Left colon (tissue), 2 donors: ENCODE measurements at regions not wholly inside any gene's neighbourhood (a gene's known extent, or its start where the extent isn't known, plus 50 kb on each side); places are given as distances from the start of the nearest gene placed in this dataset.
A peak's percentile ranks its signal among the peaks of the same experiment; 100 is the strongest.

ENCODE experiments used
- ATAC-seq: fragments of 200-7000 bp; cut with Tn5 transposase; one replicate; pipeline ENCODE4 v1.9.1; 2020; ENCODE audit warnings: mild to moderate bottlenecking, moderate library complexity
- DNase-seq, 2 donors: peaks; one replicate each; pipeline ENCODE4 v3.0.0-alpha.2; 2020
- intact Hi-C, 2 donors: fragments of 100-400 bp; cut with DNase I in 1 of 2; cut with micrococcal nuclease in 1 of 2; formaldehyde crosslinking; loops; one replicate each; pipeline versions ENCODE4 v1.11.2 to v1.14.0; 2022; cut with DNase I, micrococcal nuclease
- donor health status: DM: no; HTN: no; CAD: no.
- donor health status: DM: yes; HTN: yes; CAD: no.

DNA sequence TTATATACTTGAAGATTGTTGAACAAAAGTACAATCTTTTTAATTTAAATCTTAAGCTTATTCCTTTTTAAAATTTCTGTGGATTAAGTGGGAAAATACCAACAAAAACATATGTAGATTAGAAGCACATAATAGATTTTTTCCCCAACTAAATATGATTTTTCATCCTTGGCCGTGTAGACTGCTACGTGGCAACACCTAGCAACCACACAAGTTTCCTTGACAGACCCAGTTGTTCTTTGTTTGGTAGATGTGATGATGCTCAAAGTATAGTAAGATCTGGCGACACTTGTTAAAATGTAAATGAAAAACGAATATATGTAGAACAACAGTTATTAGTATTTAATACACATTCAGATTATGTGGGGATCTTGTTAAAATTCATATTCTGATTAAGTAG lies 271.0 kb upstream of the ROBO2 start:
- DNase-seq, result no peak
- intact Hi-C loops, result no loop called here
- ATAC-seq, result no peak

DNA sequence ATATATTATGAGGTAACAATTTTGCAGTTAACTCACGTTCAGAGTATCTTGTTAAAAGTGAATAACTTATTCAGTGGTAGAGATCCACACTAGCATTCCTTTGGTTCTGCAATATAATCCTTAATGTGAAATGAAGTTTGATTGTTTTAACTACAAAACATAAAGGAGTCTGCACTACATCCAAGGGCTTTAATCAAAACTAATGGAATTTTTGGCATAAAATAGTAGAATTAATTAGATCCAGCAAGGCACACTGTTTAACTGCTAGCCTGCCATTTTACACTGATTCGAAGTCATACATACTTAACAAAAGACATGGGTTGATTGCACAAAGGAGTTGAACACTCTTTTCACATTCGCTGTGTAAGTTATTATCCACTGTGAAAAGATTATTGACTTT lies 263.0 kb upstream of the ROBO2 start:
- intact Hi-C loops, result no loop called here
- DNase-seq (no peak), ATAC-seq (no peak)

DNA sequence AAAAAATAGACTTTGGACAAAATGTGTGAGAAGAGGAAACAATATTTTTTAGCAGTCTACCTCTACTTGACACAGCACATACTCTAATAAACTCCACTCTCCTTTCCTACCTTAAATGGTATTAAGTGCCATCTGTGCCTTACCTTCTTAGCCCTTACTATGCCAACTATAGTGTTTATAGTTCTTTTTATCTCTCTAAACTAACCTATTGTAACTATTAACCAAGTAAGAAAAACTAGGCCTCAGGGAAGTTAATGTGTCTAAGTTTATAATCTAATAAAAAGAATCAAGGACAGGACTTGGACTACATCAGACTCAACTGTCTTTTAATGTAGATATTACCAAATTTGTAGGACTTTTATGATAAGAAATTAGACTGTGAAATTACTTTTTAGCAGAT lies 251.7 kb upstream of the ROBO2 start:
- peak; percentile 48 for ATAC-seq
- no peak for DNase-seq
- intact Hi-C loops, result no loop called here

DNA sequence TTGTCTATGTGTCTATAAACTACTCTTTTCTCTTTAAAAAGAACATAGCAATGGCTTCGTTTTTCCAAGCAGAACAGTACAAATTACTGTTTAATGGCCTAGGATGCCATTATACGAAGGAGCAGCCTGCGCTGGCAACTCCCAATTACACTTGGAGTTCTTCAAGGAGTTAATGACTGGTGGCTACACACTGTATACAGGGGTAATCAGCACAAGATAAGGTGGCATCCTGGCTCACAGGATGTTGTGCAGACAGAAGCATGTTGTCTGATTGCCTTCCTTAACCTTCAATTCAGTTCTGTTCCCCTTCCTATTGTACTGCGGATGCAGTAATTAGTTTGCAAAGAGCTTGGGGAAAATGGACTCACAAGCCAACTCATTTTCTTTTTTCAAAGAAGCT lies 250.7 kb upstream of the ROBO2 start:
- ATAC-seq (no peak), DNase-seq (no peak)
- intact Hi-C loops, result no loop called here

DNA sequence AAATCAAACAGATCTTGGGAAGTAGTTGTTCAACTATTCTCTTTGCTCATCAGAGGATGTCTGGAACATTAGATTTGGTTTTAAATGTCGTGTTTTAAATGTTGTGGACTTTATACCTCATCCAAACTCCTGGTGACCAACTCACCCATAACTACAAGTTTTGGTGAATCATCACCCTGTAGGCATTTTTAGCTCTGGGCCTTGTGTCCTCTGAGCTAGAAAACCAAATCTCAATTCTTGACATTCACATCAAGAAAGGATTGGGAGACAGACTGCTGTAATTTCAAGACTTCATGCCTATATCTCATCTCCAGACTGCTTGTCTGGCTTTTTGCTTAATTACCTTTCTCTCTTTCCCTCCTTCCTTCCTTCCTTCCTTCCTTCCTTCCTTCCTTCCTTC lies 228.5 kb upstream of the ROBO2 start:
- ATAC-seq (no peak), DNase-seq (no peak)
- intact Hi-C loops, result no loop called here

DNA sequence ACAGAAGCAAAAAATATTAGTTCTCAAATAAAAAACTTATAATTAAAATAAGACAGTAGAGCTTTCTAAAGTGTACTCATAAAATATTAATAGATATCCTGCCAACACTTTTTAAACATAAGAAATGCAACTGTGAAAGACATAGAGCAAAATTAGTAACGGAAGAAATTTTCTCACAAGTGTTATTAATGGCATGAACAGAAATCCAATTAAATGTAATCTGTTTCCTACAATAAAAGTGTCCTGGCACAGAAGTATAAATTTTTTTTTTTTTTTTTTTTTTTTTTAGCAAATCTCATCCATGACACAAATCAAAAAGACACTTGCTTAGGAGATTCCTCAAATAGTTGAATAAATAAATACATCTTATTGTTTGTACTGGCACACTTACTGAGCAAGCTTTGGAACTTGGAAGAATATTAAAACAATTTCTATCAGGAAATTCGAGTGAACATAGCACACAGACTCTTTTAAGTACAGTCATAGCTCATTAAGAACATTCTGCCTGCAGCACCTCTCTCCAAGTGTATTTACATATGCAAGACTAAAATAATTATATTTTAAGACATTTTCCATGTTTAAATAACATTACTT lies 227.2 kb upstream of the ROBO2 start:
- intact Hi-C loops, result no loop called here
- DNase-seq, result no peak

DNA sequence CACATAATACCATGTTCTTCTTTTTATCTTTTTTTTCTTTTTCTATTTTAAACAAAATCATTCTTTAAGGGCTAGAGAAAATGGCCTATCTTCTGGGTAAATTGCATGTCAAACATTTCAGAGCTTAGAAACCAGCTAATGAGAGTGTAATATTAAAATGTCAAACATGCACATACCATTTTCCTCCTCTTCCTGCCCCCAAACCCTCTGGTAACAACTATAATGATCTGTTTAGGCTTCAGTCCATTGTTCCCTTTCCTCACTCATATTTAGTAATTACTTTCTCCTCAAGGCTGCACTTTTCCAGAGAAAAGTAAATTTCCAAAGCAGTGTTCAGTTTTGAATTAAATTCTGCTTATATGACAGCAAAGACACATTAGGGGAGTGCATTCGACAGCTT lies 224.3 kb upstream of the ROBO2 start:
- intact Hi-C loops, result no loop called here
- ATAC-seq (no peak), DNase-seq (no peak)

More for the DNA sequence above, 227.2 kb upstream of the ROBO2 start:
- no peak for ATAC-seq

DNA sequence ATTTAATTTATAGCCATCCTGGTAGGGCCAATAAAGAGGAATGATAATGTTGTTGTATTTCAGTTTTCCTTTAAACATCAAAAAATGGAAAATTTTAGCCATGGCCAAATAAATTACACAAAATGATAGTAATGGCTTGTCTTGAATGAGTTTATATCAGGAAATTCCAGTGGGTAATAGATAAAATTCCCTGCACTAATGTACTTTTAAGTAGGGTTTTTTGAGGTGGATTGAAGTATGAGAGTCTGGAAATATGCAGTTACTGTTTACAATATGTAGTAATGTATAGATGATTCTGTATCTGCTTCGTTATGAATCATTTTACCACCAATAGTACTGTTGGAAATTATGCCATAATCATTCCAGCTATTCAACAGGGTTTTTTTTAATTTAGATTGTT lies 219.4 kb upstream of the ROBO2 start:
- ATAC-seq (no peak), DNase-seq (no peak)
- intact Hi-C loops, result no loop called here

DNA sequence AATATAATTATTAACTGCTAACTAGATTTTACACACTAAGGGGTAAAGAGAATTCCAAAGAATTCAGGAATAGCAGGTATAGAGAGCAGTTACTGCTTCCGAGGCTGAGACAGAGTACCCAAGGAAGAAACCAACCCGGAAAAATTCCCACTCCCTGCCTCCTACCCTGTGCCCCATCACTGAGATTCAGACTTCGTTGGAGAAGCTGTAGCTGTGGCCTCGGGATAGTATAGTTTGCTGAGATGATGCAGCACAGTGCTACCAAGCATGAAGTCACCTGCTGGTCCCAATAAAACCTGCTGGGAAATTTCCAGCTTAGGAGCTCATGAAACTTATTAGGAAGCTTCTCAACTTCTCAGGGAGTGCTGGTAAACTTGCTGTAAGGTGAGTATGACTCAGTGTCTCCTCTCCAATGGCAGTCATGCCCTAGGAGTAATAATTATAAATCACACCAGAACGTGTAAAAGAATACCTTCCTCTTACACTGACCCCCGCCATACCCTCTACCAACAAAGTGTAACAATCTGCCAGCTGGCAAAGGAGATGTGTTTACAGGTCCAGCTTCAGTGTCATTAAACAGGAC lies 215.2 kb upstream of the ROBO2 start:
- intact Hi-C loops, result no loop called here
- DNase-seq (no peak), ATAC-seq (peak; percentile 36)

DNA sequence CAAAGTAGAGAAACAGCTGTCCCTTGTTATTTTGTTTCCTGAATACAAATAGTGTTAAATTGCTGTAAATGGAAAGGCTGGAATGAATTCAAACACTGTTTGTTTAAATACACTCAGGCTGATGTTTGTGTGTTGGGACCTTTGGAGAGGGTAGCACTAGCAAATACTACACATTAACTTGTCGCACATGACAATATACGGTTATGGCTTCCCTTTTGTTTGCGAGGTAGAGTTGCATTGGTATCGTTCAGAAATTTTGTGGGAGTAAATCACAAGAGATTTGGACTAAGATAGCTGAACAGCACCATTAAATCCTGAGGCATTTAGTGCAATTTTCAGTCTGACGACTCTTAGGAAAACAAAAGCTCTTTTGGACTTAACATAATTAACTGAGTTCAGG lies 213.0 kb upstream of the ROBO2 start:
- ATAC-seq (peak; percentile 29), DNase-seq (no peak)
- intact Hi-C loops, result no loop called here

DNA sequence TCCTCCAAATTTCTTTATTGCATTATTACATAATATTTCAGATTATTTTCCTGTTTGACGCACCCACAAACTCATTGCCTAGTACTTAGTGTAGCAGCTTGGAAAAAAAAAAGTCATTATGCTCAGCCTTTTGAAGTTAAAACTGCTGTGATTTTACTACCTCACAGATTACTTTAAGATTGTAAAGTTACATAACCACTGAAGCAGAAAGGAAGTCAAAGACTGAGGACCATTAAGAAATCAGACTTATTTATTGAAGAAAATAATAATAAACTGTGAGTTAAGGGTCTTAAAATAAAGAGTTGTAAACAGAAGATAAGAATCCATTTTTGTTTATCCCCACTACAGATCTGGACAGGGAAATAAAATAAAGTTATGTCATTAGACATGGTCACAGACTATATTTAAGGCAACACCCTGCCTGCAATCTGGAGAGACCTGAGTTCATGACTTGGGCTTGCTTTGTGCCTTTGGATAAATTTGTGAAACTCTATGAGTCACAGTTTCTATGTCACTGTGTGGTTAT lies 212.1 kb upstream of the ROBO2 start:
- intact Hi-C loops, result no loop called here
- DNase-seq, result no peak
- ATAC-seq, result peak; percentile 75

DNA sequence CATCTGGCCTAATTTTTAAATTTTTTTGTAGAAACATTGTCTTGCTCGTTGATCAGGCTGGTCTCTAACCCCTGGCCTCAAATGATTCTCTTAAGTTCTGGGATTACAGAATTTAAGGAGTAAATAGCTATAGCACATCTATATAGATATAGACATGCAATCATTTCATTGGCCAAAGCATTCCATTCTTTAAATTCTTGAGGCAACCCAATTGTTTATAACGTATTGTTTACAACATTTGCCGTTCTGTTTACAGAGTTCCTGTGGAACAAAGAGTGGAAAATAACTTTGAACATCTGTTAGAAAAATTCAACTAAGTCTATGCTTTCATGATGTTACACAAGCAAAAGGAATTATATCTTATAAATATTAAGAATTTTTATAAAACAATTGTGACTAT lies 205.2 kb upstream of the ROBO2 start:
- intact Hi-C loops, result no loop called here
- ATAC-seq (no peak), DNase-seq (no peak)

DNA sequence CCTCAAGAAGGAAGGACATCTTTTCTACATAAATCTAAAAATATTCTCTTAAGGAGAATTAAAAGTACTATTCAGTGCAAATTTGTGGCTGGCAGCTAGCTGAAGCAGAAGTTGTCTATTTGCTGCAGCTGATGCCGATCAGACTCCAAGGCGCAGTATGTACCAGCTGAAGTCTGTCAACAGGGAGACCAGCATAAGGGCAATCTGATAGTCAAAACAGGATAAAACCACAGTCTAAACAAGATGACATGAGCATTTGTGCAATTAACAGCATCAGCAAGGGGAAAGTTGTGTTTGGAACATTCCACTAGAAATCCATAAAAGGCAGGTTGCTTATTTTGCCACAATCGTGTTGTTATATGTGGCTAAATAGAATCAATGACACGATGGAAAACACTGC lies 198.2 kb upstream of the ROBO2 start:
- intact Hi-C loops, result no loop called here
- DNase-seq (no peak), ATAC-seq (no peak)

DNA sequence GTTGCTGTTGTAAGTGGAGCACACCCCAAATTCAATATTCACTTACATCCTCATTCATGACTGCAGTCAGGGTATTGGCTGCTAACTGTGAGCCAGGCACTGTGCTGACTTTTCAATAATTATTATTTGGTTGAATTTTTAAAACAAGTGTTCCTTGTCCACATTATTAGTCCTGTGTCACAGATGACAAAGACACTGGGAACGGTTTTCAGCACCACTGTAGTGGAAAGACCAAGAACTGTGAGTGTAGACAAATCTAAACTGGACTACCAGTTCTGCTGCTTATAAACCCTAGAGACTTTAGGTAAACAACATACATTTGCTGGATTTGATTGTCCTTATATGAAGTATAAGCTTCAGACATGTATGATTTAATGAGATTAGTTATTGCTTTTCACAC lies 197.7 kb upstream of the ROBO2 start:
- DNase-seq (no peak), ATAC-seq (no peak)
- intact Hi-C loops, result no loop called here

DNA sequence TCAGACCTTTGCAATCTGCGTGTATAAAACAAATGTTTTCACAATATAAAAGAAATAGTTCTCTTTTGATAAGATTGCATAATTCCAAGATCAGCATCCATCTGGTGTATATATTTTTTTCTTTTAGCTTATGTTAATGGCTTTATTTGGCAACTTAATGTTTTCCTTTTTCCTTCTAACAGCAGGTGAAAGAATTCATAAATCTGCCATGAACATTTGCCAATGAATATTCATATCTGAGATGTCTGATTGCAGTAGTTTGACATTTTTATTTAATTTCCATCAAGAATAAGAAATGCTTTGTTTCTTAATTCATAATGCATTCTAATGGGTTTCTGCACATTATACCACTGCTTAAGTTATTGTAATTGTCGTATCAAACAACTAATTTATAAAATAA lies 184.4 kb upstream of the ROBO2 start:
- ATAC-seq (no peak), DNase-seq (no peak)
- intact Hi-C loops, result no loop called here

DNA sequence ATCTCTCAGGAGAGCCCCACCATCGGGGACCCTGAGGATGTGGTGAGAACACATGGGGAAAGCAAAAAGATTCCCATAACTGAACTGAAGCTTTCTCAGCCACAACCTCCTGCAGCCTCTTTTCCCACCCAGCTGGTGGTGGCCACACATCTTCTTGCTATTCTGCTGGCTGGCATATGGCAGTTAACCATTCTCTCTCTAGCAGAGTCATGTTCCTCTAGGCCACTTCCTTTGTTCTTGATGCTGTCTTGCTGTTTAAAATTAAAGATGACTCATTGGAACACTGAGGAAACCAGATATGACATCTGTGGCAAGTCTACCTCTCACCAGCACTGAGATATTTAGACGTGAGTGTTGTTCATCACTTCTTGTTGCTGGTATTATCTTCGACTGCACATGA lies 180.3 kb upstream of the ROBO2 start:
- intact Hi-C loops, result no loop called here

DNA sequence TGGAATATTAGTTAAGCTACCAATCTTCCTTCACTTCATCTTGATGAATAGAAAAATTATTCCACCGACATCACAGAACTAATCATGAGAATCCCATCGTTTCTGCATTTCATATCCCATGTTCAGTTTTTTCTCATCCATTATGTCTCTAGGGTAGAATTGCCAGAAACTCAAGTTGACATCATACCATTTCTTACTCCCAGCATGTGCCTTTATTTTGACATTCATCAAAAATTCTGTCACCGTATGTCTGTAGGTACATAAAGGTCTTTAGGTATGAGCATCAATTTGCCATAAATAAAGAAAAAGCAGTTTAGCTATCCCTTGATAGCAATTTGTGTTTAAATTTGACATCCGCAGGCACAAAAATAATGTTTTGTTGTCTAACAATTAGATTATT lies 175.5 kb upstream of the ROBO2 start:
- intact Hi-C loops, result no loop called here
- DNase-seq, result no peak
- ATAC-seq, result no peak

More for the DNA sequence above, 180.3 kb upstream of the ROBO2 start:
- DNase-seq (no peak), ATAC-seq (no peak)

DNA sequence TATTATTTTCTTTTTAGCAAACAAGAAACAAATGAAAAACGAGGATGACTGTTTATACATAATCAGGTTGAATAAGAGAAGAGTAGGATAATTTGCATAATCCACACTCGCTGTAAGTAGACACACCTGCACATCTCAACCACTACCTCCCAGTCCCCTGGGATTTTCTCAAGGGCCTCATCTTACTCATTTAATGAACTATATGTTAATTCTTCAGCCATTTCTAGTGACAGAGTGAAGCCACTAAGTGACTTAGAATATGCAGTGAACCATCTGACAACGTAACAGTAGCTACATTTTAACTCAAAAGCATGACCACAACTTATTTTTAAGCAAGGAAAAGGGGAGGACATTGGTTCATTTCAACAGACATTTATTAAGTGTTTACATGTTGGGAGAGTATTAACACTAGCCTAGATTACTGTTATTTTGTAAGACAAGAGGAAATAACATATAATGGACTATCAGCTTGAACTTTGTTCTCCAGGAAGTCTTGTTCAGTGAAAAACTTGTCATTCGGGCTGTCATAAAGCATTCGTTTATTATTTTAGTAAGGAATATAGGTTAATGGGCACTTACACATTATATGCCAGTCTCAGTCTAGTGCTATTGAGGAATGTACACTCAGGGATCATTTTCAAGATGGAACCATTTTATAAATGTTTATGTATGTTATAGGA lies 173.0 kb upstream of the ROBO2 start:
- no peak for DNase-seq

DNA sequence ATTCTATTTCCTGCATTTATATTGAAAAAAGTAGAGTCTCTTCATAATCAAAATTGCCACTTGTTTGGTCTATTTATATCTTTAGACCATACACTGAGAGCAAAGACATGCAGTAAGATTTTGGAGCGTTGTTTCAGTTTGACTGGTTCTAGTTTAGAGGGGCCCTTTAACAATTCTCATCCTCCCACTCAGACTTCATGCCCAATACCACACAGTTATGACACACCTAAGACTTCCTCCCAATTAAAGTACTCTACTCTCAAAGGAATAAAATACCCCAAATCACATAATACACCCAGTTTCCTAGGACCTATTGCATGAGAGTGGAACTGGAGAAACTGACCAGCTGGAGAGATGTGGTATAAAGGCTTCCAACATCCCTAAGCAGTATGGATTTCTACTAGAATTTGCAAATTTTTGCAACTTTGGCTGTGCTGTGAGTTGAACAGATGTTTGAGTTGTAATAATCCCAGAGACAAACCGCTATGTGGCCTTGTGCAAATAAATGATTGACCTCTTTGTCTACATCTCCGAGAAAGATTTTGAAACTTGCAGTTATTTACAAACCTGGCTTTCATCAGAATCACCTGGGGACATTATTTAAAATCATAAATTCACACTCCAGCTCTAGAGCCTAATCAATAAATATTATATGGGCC lies 170.0 kb upstream of the ROBO2 start:
- ATAC-seq (no peak), DNase-seq (no peak)
- intact Hi-C loops, result no loop called here

More for the DNA sequence above, 173.0 kb upstream of the ROBO2 start:
- peak; percentile 91 for ATAC-seq
- intact Hi-C loops, result no loop called here

DNA sequence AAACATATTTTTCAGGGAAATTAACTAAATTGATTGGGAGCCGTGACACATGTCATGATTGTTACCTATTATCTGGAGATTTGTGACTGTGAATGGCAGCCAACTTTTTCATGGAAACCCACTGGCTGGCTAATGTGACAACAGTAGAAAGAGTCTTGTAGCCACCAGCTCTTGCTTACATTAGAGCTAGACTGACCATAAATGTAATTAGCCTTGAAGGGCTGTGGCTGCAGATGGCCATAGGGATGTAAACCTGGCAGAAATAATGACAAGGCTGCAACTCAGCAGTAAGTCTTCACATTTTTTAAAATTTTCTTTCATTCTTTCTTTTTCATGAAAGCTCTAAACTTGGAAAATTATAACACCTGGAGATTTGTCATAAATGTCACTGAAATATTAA lies 168.2 kb upstream of the ROBO2 start:
- intact Hi-C loops, result no loop called here
- DNase-seq, result no peak
- peak; percentile 55 for ATAC-seq
